ENCODE measurements at regions not wholly inside any gene's neighbourhood (a gene's known extent, or its start where the extent isn't known, plus 50 kb on each side); places are given as distances from the start of the nearest gene placed in this dataset.
A peak's percentile ranks its signal among the peaks of the same experiment; 100 is the strongest.

GRCh38 chr6:165899611-165900010 is 236.6 kb upstream of the PDE10A start:
- in situ Hi-C loops (cut with MboI; ENCODE audit: low pct_unique_long_range_greater_than_20kb in 2 of 9, low sequenced_read_pairs in 9 of 9, unreplicated experiment in 9 of 9) = no loop called here
- peak in 3 of 8 experiments; percentile 43 to 75 (median 67) for ATAC-seq (replicated peaks in 6 of 8)
- H3K27ac ChIP-seq = no peak overlapping the region
- H3K4me3 ChIP-seq = no peak overlapping the region
- WGBS, 10 experiments = 20 to 83% (median 54%) methylated on average over 1 to 5 of the region's 6 CpGs; no CpG with 5 or more reads in 5 of the 10 experiments
- H3K4me1 ChIP-seq (replicated peaks in 1 of 2) = no peaks in the 10 kb centered on the region

- in situ Hi-C loops (cut with MboI; ENCODE audit: low pct_unique_long_range_greater_than_20kb in 2 of 9, low sequenced_read_pairs in 9 of 9, unreplicated experiment in 9 of 9) = no loop called here
- ATAC-seq (replicated peaks in 6 of 8) = no peak
- WGBS, 10 experiments = 35 to 100% (median 59%) methylated on average over 1 to 6 of the region's 10 CpGs; no CpG with 5 or more reads in 5 of the 10 experiments
- no peak overlapping the region for H3K4me3 ChIP-seq
- no peaks in the 10 kb centered on the region for H3K4me1 ChIP-seq (replicated peaks in 1 of 2)
- no peak overlapping the region for H3K27ac ChIP-seq
These were observed 232.6 kb upstream of the PDE10A start for GRCh38 chr6:165895421-165896165.

GRCh38 chr6:165894171-165894825 is 231.3 kb upstream of the PDE10A start:
- no peaks in the 10 kb centered on the region for H3K4me1 ChIP-seq (replicated peaks in 1 of 2)
- no peak overlapping the region for H3K27ac ChIP-seq
- in situ Hi-C loops (cut with MboI; ENCODE audit: low pct_unique_long_range_greater_than_20kb in 2 of 9, low sequenced_read_pairs in 9 of 9, unreplicated experiment in 9 of 9) = no loop called here
- WGBS, 10 experiments = 13 to 80% (median 61%) methylated on average over 1 to 10 of the region's 10 CpGs
- ATAC-seq (replicated peaks in 6 of 8) = no peak
- H3K4me3 ChIP-seq = no peak overlapping the region

- WGBS, 10 experiments = 17 to 100% (median 70%) methylated on average over 1 to 5 of the region's 6 CpGs; no CpG with 5 or more reads in 2 of the 10 experiments
- H3K4me3 ChIP-seq = no peak overlapping the region
- H3K4me1 ChIP-seq (replicated peaks in 1 of 2) = no peaks in the 10 kb centered on the region
- in situ Hi-C loops (cut with MboI; ENCODE audit: low pct_unique_long_range_greater_than_20kb in 2 of 9, low sequenced_read_pairs in 9 of 9, unreplicated experiment in 9 of 9) = no loop called here
- no peak overlapping the region for H3K27ac ChIP-seq
- ATAC-seq (replicated peaks in 6 of 8) = no peak
These were observed 230.4 kb upstream of the PDE10A start for GRCh38 chr6:165893431-165893830.

GRCh38 chr6:165891320-165891719 is 228.3 kb upstream of the PDE10A start:
- 17 to 100% (median 75%) methylated on average over 1 to 5 of the region's 5 CpGs; no CpG with 5 or more reads in 2 of the 10 experiments for WGBS, 10 experiments
- no peak for ATAC-seq (replicated peaks in 6 of 8)
- Histone ChIP-seq H3K4me1 (replicated peaks in 1 of 2) (no peaks in the 10 kb centered on the region), H3K4me3 (no peak overlapping the region), H3K27ac (no peak overlapping the region)
- in situ Hi-C loops (cut with MboI; ENCODE audit: low pct_unique_long_range_greater_than_20kb in 2 of 9, low sequenced_read_pairs in 9 of 9, unreplicated experiment in 9 of 9) = no loop called here

GRCh38 chr6:165890404-165890735 is 227.3 kb upstream of the PDE10A start:
- Histone ChIP-seq H3K27ac (no peak overlapping the region), H3K4me1 (replicated peaks in 1 of 2) (no peaks in the 10 kb centered on the region), H3K4me3 (no peak overlapping the region)
- in situ Hi-C loops (cut with MboI; ENCODE audit: low pct_unique_long_range_greater_than_20kb in 2 of 9, low sequenced_read_pairs in 9 of 9, unreplicated experiment in 9 of 9) = no loop called here
- WGBS, 10 experiments = 7 to 81% (median 47%) methylated on average over 3 to 7 of the region's 9 CpGs
- ATAC-seq (replicated peaks in 6 of 8) = peak in 1 of 8 experiments; percentile 32

GRCh38 chr6:165889636-165890403 is 226.8 kb upstream of the PDE10A start:
- WGBS, 10 experiments = 0 to 100% (median 14%) methylated on average over 1 to 4 of the region's 7 CpGs; no CpG with 5 or more reads in 1 of the 10 experiments
- no peak overlapping the region for H3K27ac ChIP-seq
- H3K4me1 ChIP-seq (replicated peaks in 1 of 2) = peaks cover 0 to 2% of the 10 kb centered on the region in 2 donors
- in situ Hi-C loops (cut with MboI; ENCODE audit: low pct_unique_long_range_greater_than_20kb in 2 of 9, low sequenced_read_pairs in 9 of 9, unreplicated experiment in 9 of 9) = loop anchor here (10.0 kb wide), 2 partner anchors 205 to 215 kb away; no protein-coding TSS in a partner anchor
- peak in 7 of 8 experiments; percentile 39 to 86 (median 54) for ATAC-seq (replicated peaks in 6 of 8)
- H3K4me3 ChIP-seq = no peak overlapping the region

- ATAC-seq (replicated peaks in 6 of 8) = no peak
- peaks cover 0 to 2% of the 10 kb centered on the region in 2 donors for H3K4me1 ChIP-seq (replicated peaks in 1 of 2)
- H3K27ac ChIP-seq = no peak overlapping the region
- in situ Hi-C loops (cut with MboI; ENCODE audit: low pct_unique_long_range_greater_than_20kb in 2 of 9, low sequenced_read_pairs in 9 of 9, unreplicated experiment in 9 of 9) = loop anchor here (10.0 kb wide), 2 partner anchors 209 to 219 kb away; no protein-coding TSS in a partner anchor
- 17 to 100% (median 58%) methylated on average over 1 of the region's 1 CpG; no CpG with 5 or more reads in 6 of the 10 experiments for WGBS, 10 experiments
- no peak overlapping the region for H3K4me3 ChIP-seq
These were observed 223.1 kb upstream of the PDE10A start for GRCh38 chr6:165886169-165886568.

- Histone ChIP-seq H3K27ac (no peak overlapping the region), H3K4me1 (replicated peaks in 1 of 2) (peaks cover 0 to 2% of the 10 kb centered on the region in 2 donors), H3K4me3 (no peak overlapping the region)
- peak; percentile 91 to 100 (median 95) for ATAC-seq (replicated peaks in 6 of 8)
- in situ Hi-C loops (cut with MboI; ENCODE audit: low pct_unique_long_range_greater_than_20kb in 2 of 9, low sequenced_read_pairs in 9 of 9, unreplicated experiment in 9 of 9) = loop anchor here (10.0 kb wide), 2 partner anchors 210 to 220 kb away; no protein-coding TSS in a partner anchor
- WGBS, 10 experiments = 0 to 60% (median 37%) methylated on average over 4 to 18 of the region's 32 CpGs; no CpG with 5 or more reads in 1 of the 10 experiments
These were observed 222.0 kb upstream of the PDE10A start for GRCh38 chr6:165884813-165885765.

GRCh38 chr6:165883851-165884640 is 221.0 kb upstream of the PDE10A start:
- Histone ChIP-seq H3K4me1 (replicated peaks in 1 of 2) (peaks cover 0 to 2% of the 10 kb centered on the region in 2 donors), H3K27ac (no peak overlapping the region), H3K4me3 (no peak overlapping the region)
- ATAC-seq (replicated peaks in 6 of 8) = peak in 1 of 8 experiments; percentile 44
- in situ Hi-C loops (cut with MboI; ENCODE audit: low pct_unique_long_range_greater_than_20kb in 2 of 9, low sequenced_read_pairs in 9 of 9, unreplicated experiment in 9 of 9) = loop anchor here (10.0 kb wide), 2 partner anchors 211 to 221 kb away; no protein-coding TSS in a partner anchor
- 4 to 90% (median 79%) methylated on average over 2 to 8 of the region's 16 CpGs; no CpG with 5 or more reads in 3 of the 10 experiments for WGBS, 10 experiments

- Histone ChIP-seq H3K27ac (no peak overlapping the region), H3K4me1 (replicated peaks in 1 of 2) (peaks cover 0 to 2% of the 10 kb centered on the region in 2 donors), H3K4me3 (no peak overlapping the region)
- ATAC-seq (replicated peaks in 6 of 8) = peak in 3 of 8 experiments; percentile 32 to 71 (median 50)
- 17 to 100% (median 71%) methylated on average over 1 to 9 of the region's 9 CpGs; no CpG with 5 or more reads in 2 of the 10 experiments for WGBS, 10 experiments
- in situ Hi-C loops (cut with MboI; ENCODE audit: low pct_unique_long_range_greater_than_20kb in 2 of 9, low sequenced_read_pairs in 9 of 9, unreplicated experiment in 9 of 9) = loop anchor here (10.0 kb wide), 2 partner anchors 213 to 223 kb away; no protein-coding TSS in a partner anchor
These were observed 218.8 kb upstream of the PDE10A start for GRCh38 chr6:165881806-165882205.
